GM19324 (cell line): ENCODE measurements at regions not wholly inside any gene's neighbourhood (a gene's known extent, or its start where the extent isn't known, plus 50 kb on each side); places are given as distances from the start of the nearest gene placed in this dataset.

Experiments
- ATAC-seq: cut with Tn5 transposase; IDR thresholded peaks from one replicate; pipeline ENCODE4 v1.9.1; 2021; ENCODE audit warnings: mild to moderate bottlenecking, moderate library complexity; ENCODE audit not compliant: unreplicated experiment, low FRiP score

GRCh38 chr5:98997000-98997399 is 68.2 kb upstream of the CHD1 start:
- ATAC-seq, result no peak

- ATAC-seq, result no peak
These were observed 65.8 kb upstream of the CHD1 start for GRCh38 chr5:98994611-98995010.

GRCh38 chr5:98993512-98993911 is 64.7 kb upstream of the CHD1 start:
- no peak for ATAC-seq

GRCh38 chr5:98992552-98992951 is 63.7 kb upstream of the CHD1 start:
- ATAC-seq, result no peak

GRCh38 chr5:98989727-98990126 is 60.9 kb upstream of the CHD1 start:
- no peak for ATAC-seq

GRCh38 chr5:98986587-98986986 is 57.8 kb upstream of the CHD1 start:
- ATAC-seq, result no peak

GRCh38 chr5:98982880-98983279 is 54.1 kb upstream of the CHD1 start:
- ATAC-seq, result no peak
